ENCODE measurements at regions not wholly inside any gene's neighbourhood (a gene's known extent, or its start where the extent isn't known, plus 50 kb on each side); places are given as distances from the start of the nearest gene placed in this dataset.
"Not testable (repeated sequence)": the region's sequence is repeated elsewhere in the genome, so short reads cannot be mapped to it uniquely, and the experiment has no call there.

- DNase-seq: no peak
Measured at GRCh38 chr6:74607934-74608333, 597.9 kb downstream of the COL12A1 start.

GRCh38 chr6:74607468-74607867, 598.4 kb downstream of the COL12A1 start:
- DNase-seq: no peak

GRCh38 chr6:74606582-74607071, 599.2 kb downstream of the COL12A1 start:
- no peak for DNase-seq

- DNase-seq: no peak
Measured at GRCh38 chr6:74605922-74606581, 599.8 kb downstream of the COL12A1 start.

- no peak for DNase-seq
Measured at GRCh38 chr6:74604279-74604678, 601.6 kb downstream of the COL12A1 start.

- no peak for DNase-seq
Measured at GRCh38 chr6:74603322-74604076, 602.4 kb downstream of the COL12A1 start.

- no peak for DNase-seq
Measured at GRCh38 chr6:74602206-74602605, 603.6 kb downstream of the COL12A1 start.

GRCh38 chr6:74598462-74599393, 607.1 kb downstream of the COL12A1 start:
- no peak for DNase-seq

- no peak for DNase-seq
Measured at GRCh38 chr6:74597840-74598239, 608.0 kb downstream of the COL12A1 start.

- no peak for DNase-seq
Measured at GRCh38 chr6:74597266-74597665, 608.6 kb downstream of the COL12A1 start.

- DNase-seq: no peak
Measured at GRCh38 chr6:74596588-74596987, 609.3 kb downstream of the COL12A1 start.

- not testable (repeated sequence) for DNase-seq
Measured at GRCh38 chr6:74594350-74594749, 611.5 kb downstream of the COL12A1 start.

- DNase-seq: no peak
Measured at GRCh38 chr6:74588094-74588832, 617.6 kb downstream of the COL12A1 start.

GRCh38 chr6:74587386-74587785, 618.5 kb downstream of the COL12A1 start:
- DNase-seq: no peak

GRCh38 chr6:74585753-74586152, 620.1 kb downstream of the COL12A1 start:
- no peak for DNase-seq

GRCh38 chr6:74581681-74582080, 624.2 kb downstream of the COL12A1 start:
- no peak for DNase-seq

- no peak for DNase-seq
Measured at GRCh38 chr6:74579794-74580193, 626.1 kb downstream of the COL12A1 start.

- DNase-seq: no peak
Measured at GRCh38 chr6:74579047-74579446, 626.8 kb downstream of the COL12A1 start.

- no peak for DNase-seq
Measured at GRCh38 chr6:74578339-74578738, 627.5 kb downstream of the COL12A1 start.

GRCh38 chr6:74577619-74578018, 628.2 kb downstream of the COL12A1 start:
- DNase-seq: no peak

- DNase-seq: no peak
Measured at GRCh38 chr6:74574794-74575193, 631.1 kb downstream of the COL12A1 start.

GRCh38 chr6:74573613-74574012, 632.2 kb downstream of the COL12A1 start:
- DNase-seq: no peak

- DNase-seq: no peak
Measured at GRCh38 chr6:74570044-74570443, 635.8 kb downstream of the COL12A1 start.

Measured in NCI-H187 treated with DMSO at 0.1 percent for 48 hours (cell line).